ENCODE measurements at regions not wholly inside any gene's neighbourhood (a gene's known extent, or its start where the extent isn't known, plus 50 kb on each side); places are given as distances from the start of the nearest gene placed in this dataset.
"Not testable (repeated sequence)": the region's sequence is repeated elsewhere in the genome, so short reads cannot be mapped to it uniquely, and the experiment has no call there.

GRCh38 chr19:57027360-57027759, 92.4 kb upstream of the USP29 start:
- 86% methylated on average over 1 of the region's 7 CpGs for WGBS (ENCODE audit: insufficient coverage)
- H3K4me3 ChIP-seq (ENCODE audit: control insufficient read depth in 1 of 7, extremely low read depth in 1 of 7, insufficient read depth in 4 of 7, low read depth in 2 of 7, low read length in 6 of 7), result no peak overlapping the region
- DNase-seq, result no peak
- H3K9me3 ChIP-seq (ENCODE audit: control extremely low read depth in 1 of 5, control insufficient read depth in 4 of 5, insufficient read depth in 2 of 5, low read depth in 1 of 5, low read length in 4 of 5), result peaks cover 0 to 22% (median 6%) of the 10 kb centered on the region in 5 experiments
- no peaks in the 10 kb centered on the region for H3K36me3 ChIP-seq (ENCODE audit: control insufficient read depth in 4 of 4, insufficient read depth in 4 of 4, low read length in 3 of 4)
- no peak overlapping the region for H3K27ac ChIP-seq (ENCODE audit: insufficient read depth in 1 of 2, low read depth in 1 of 2, low read length in 2 of 2, poor library complexity in 1 of 2, severe bottlenecking in 2 of 2)
- POLR2A ChIA-PET, result no interaction called here
- CTCF ChIA-PET, result no interaction called here
- no peaks in the 10 kb centered on the region for H3K27me3 ChIP-seq (replicated peaks in 2 of 5; ENCODE audit: control insufficient read depth in 4 of 5, insufficient read depth in 5 of 5, low read length in 4 of 5)
- H3K4me1 ChIP-seq (ENCODE audit: control extremely low read depth in 1 of 4, control insufficient read depth in 4 of 4, insufficient read depth in 4 of 4, low read length in 3 of 4), result no peaks in the 10 kb centered on the region

- ChIA-PET CTCF (no interaction called here), POLR2A (no interaction called here)
- Histone ChIP-seq H3K27ac (ENCODE audit: insufficient read depth in 1 of 2, low read depth in 1 of 2, low read length in 2 of 2, poor library complexity in 1 of 2, severe bottlenecking in 2 of 2) (no peak overlapping the region), H3K4me3 (ENCODE audit: control insufficient read depth in 1 of 7, extremely low read depth in 1 of 7, insufficient read depth in 4 of 7, low read depth in 2 of 7, low read length in 6 of 7) (no peak overlapping the region), H3K4me1 (ENCODE audit: control extremely low read depth in 1 of 4, control insufficient read depth in 4 of 4, insufficient read depth in 4 of 4, low read length in 3 of 4) (no peaks in the 10 kb centered on the region), H3K36me3 (ENCODE audit: control insufficient read depth in 4 of 4, insufficient read depth in 4 of 4, low read length in 3 of 4) (no peaks in the 10 kb centered on the region), H3K27me3 (replicated peaks in 2 of 5; ENCODE audit: control insufficient read depth in 4 of 5, insufficient read depth in 5 of 5, low read length in 4 of 5) (no peaks in the 10 kb centered on the region), H3K9me3 (ENCODE audit: control extremely low read depth in 1 of 5, control insufficient read depth in 4 of 5, insufficient read depth in 2 of 5, low read depth in 1 of 5, low read length in 4 of 5) (peaks cover 0 to 27% (median 8%) of the 10 kb centered on the region in 5 experiments)
- DNase-seq, result no peak
- WGBS (ENCODE audit: insufficient coverage), result no CpG with 5 or more reads among the region's 2 CpGs
These were observed 90.8 kb upstream of the USP29 start for GRCh38 chr19:57028804-57029525.

- H3K27ac ChIP-seq (ENCODE audit: insufficient read depth in 1 of 2, low read depth in 1 of 2, low read length in 2 of 2, poor library complexity in 1 of 2, severe bottlenecking in 2 of 2), result no peak overlapping the region
These were observed 88.7 kb upstream of the USP29 start for GRCh38 chr19:57031106-57031505.

GRCh38 chr19:57033576-57033975, 86.2 kb upstream of the USP29 start:
- Histone ChIP-seq H3K27me3 (replicated peaks in 2 of 5; ENCODE audit: control insufficient read depth in 4 of 5, insufficient read depth in 5 of 5, low read length in 4 of 5) (no peaks in the 10 kb centered on the region), H3K27ac (ENCODE audit: insufficient read depth in 1 of 2, low read depth in 1 of 2, low read length in 2 of 2, poor library complexity in 1 of 2, severe bottlenecking in 2 of 2) (no peak overlapping the region), H3K4me1 (ENCODE audit: control extremely low read depth in 1 of 4, control insufficient read depth in 4 of 4, insufficient read depth in 4 of 4, low read length in 3 of 4) (no peaks in the 10 kb centered on the region), H3K4me3 (ENCODE audit: control insufficient read depth in 1 of 7, extremely low read depth in 1 of 7, insufficient read depth in 4 of 7, low read depth in 2 of 7, low read length in 6 of 7) (no peak overlapping the region), H3K36me3 (ENCODE audit: control insufficient read depth in 4 of 4, insufficient read depth in 4 of 4, low read length in 3 of 4) (no peaks in the 10 kb centered on the region), H3K9me3 (ENCODE audit: control extremely low read depth in 1 of 5, control insufficient read depth in 4 of 5, insufficient read depth in 2 of 5, low read depth in 1 of 5, low read length in 4 of 5) (peaks cover 0 to 16% (median 9%) of the 10 kb centered on the region in 5 experiments)
- WGBS (ENCODE audit: insufficient coverage), result 94% methylated on average over 5 of the region's 8 CpGs
- POLR2A ChIA-PET, result no interaction called here
- no peak for DNase-seq
- CTCF ChIA-PET, result no interaction called here

More at GRCh38 chr19:57031106-57031505, 88.7 kb upstream of the USP29 start:
- H3K4me1 ChIP-seq (ENCODE audit: control extremely low read depth in 1 of 4, control insufficient read depth in 4 of 4, insufficient read depth in 4 of 4, low read length in 3 of 4), result no peaks in the 10 kb centered on the region
- H3K36me3 ChIP-seq (ENCODE audit: control insufficient read depth in 4 of 4, insufficient read depth in 4 of 4, low read length in 3 of 4), result no peaks in the 10 kb centered on the region
- H3K4me3 ChIP-seq (ENCODE audit: control insufficient read depth in 1 of 7, extremely low read depth in 1 of 7, insufficient read depth in 4 of 7, low read depth in 2 of 7, low read length in 6 of 7), result no peak overlapping the region
- CTCF ChIA-PET, result no interaction called here
- DNase-seq, result no peak
- peaks cover 0 to 24% (median 10%) of the 10 kb centered on the region in 5 experiments for H3K9me3 ChIP-seq (ENCODE audit: control extremely low read depth in 1 of 5, control insufficient read depth in 4 of 5, insufficient read depth in 2 of 5, low read depth in 1 of 5, low read length in 4 of 5)
- H3K27me3 ChIP-seq (replicated peaks in 2 of 5; ENCODE audit: control insufficient read depth in 4 of 5, insufficient read depth in 5 of 5, low read length in 4 of 5), result no peaks in the 10 kb centered on the region
- 92% methylated on average over 12 of the region's 12 CpGs for WGBS (ENCODE audit: insufficient coverage)
- POLR2A ChIA-PET, result no interaction called here

- Histone ChIP-seq H3K9me3 (ENCODE audit: control extremely low read depth in 1 of 5, control insufficient read depth in 4 of 5, insufficient read depth in 2 of 5, low read depth in 1 of 5, low read length in 4 of 5) (peaks cover 0 to 16% (median 9%) of the 10 kb centered on the region in 5 experiments), H3K4me3 (ENCODE audit: control insufficient read depth in 1 of 7, extremely low read depth in 1 of 7, insufficient read depth in 4 of 7, low read depth in 2 of 7, low read length in 6 of 7) (no peak overlapping the region)
These were observed 85.2 kb upstream of the USP29 start for GRCh38 chr19:57034544-57034943.

GRCh38 chr19:57035740-57036139, 84.0 kb upstream of the USP29 start:
- POLR2A ChIA-PET; CTCF ChIA-PET; H3K4me3 ChIP-seq (ENCODE audit: control insufficient read depth in 1 of 7, extremely low read depth in 1 of 7, insufficient read depth in 4 of 7, low read depth in 2 of 7, low read length in 6 of 7); DNase-seq; H3K36me3 ChIP-seq (ENCODE audit: control insufficient read depth in 4 of 4, insufficient read depth in 4 of 4, low read length in 3 of 4); H3K27ac ChIP-seq (ENCODE audit: insufficient read depth in 1 of 2, low read depth in 1 of 2, low read length in 2 of 2, poor library complexity in 1 of 2, severe bottlenecking in 2 of 2); H3K27me3 ChIP-seq (replicated peaks in 2 of 5; ENCODE audit: control insufficient read depth in 4 of 5, insufficient read depth in 5 of 5, low read length in 4 of 5); H3K4me1 ChIP-seq (ENCODE audit: control extremely low read depth in 1 of 4, control insufficient read depth in 4 of 4, insufficient read depth in 4 of 4, low read length in 3 of 4): not testable (repeated sequence)
- peaks cover 0 to 21% (median 9%) of the 10 kb centered on the region in 5 experiments for H3K9me3 ChIP-seq (ENCODE audit: control extremely low read depth in 1 of 5, control insufficient read depth in 4 of 5, insufficient read depth in 2 of 5, low read depth in 1 of 5, low read length in 4 of 5)
- no CpG with 5 or more reads among the region's 4 CpGs for WGBS (ENCODE audit: insufficient coverage)

More at GRCh38 chr19:57034544-57034943, 85.2 kb upstream of the USP29 start:
- Histone ChIP-seq H3K27ac (ENCODE audit: insufficient read depth in 1 of 2, low read depth in 1 of 2, low read length in 2 of 2, poor library complexity in 1 of 2, severe bottlenecking in 2 of 2) (no peak overlapping the region), H3K27me3 (replicated peaks in 2 of 5; ENCODE audit: control insufficient read depth in 4 of 5, insufficient read depth in 5 of 5, low read length in 4 of 5) (no peaks in the 10 kb centered on the region), H3K36me3 (ENCODE audit: control insufficient read depth in 4 of 4, insufficient read depth in 4 of 4, low read length in 3 of 4) (no peaks in the 10 kb centered on the region), H3K4me1 (ENCODE audit: control extremely low read depth in 1 of 4, control insufficient read depth in 4 of 4, insufficient read depth in 4 of 4, low read length in 3 of 4) (no peaks in the 10 kb centered on the region)
- CTCF ChIA-PET, result no interaction called here
- whole genome bisulfite sequencing (ENCODE audit: insufficient coverage), result 93% methylated on average over 11 of the region's 11 CpGs
- POLR2A ChIA-PET, result no interaction called here
- no peak for DNase-seq

GRCh38 chr19:57037556-57037955, 82.2 kb upstream of the USP29 start:
- CTCF ChIA-PET, result no interaction called here
- WGBS (ENCODE audit: insufficient coverage), result 100% methylated on average over 1 of the region's 4 CpGs

More at GRCh38 chr19:57037556-57037955, 82.2 kb upstream of the USP29 start:
- Histone ChIP-seq H3K27ac (ENCODE audit: insufficient read depth in 1 of 2, low read depth in 1 of 2, low read length in 2 of 2, poor library complexity in 1 of 2, severe bottlenecking in 2 of 2) (no peak overlapping the region), H3K36me3 (ENCODE audit: control insufficient read depth in 4 of 4, insufficient read depth in 4 of 4, low read length in 3 of 4) (no peaks in the 10 kb centered on the region), H3K27me3 (replicated peaks in 2 of 5; ENCODE audit: control insufficient read depth in 4 of 5, insufficient read depth in 5 of 5, low read length in 4 of 5) (no peaks in the 10 kb centered on the region), H3K4me1 (ENCODE audit: control extremely low read depth in 1 of 4, control insufficient read depth in 4 of 4, insufficient read depth in 4 of 4, low read length in 3 of 4) (no peaks in the 10 kb centered on the region), H3K9me3 (ENCODE audit: control extremely low read depth in 1 of 5, control insufficient read depth in 4 of 5, insufficient read depth in 2 of 5, low read depth in 1 of 5, low read length in 4 of 5) (peaks cover 0 to 19% (median 10%) of the 10 kb centered on the region in 5 experiments), H3K4me3 (ENCODE audit: control insufficient read depth in 1 of 7, extremely low read depth in 1 of 7, insufficient read depth in 4 of 7, low read depth in 2 of 7, low read length in 6 of 7) (no peak overlapping the region)
- no peak for DNase-seq
- POLR2A ChIA-PET, result no interaction called here

Data from common myeloid progenitor, CD34-positive (primary cell).